NT2/D1 (cell line): ENCODE measurements at regions not wholly inside any gene's neighbourhood (a gene's known extent, or its start where the extent isn't known, plus 50 kb on each side); places are given as distances from the start of the nearest gene placed in this dataset.

Experiments
- DNase-seq: peaks from one replicate; pipeline ENCODE4 v3.0.0-alpha.2; 2011; ENCODE audit warnings: low read depth, low spot score
- H3K27me3 ChIP-seq: 2 replicates; pipeline ENCODE4 v1.6.0; 2011; ENCODE audit warnings: mild to moderate bottlenecking; ENCODE audit not compliant: insufficient read length, insufficient read depth
- H3K36me3 ChIP-seq: 2 replicates; pipeline ENCODE4 v1.6.1; 2011; ENCODE audit warnings: mild to moderate bottlenecking, low read length, mixed read lengths; ENCODE audit not compliant: insufficient read depth, insufficient read length
- H3K4me1 ChIP-seq: 2 replicates; pipeline ENCODE4 v1.5.1; 2011; ENCODE audit not compliant: insufficient read depth, insufficient read length
- H3K4me3 ChIP-seq: 2 replicates; pipeline ENCODE4 v1.5.1; 2011; ENCODE audit warnings: low read depth; ENCODE audit not compliant: insufficient read length
- H3K9ac ChIP-seq: 2 replicates; pipeline ENCODE4 v1.6.0; 2011; ENCODE audit warnings: low read depth; ENCODE audit not compliant: insufficient read length
- H3K9me3 ChIP-seq: 2 replicates; pipeline ENCODE4 v1.5.1; 2011; ENCODE audit warnings: mild to moderate bottlenecking, low read length; ENCODE audit not compliant: insufficient read depth
- SUZ12 ChIP-seq: IDR thresholded peaks from 2 replicates; pipeline ENCODE4 v1.6.1; 2011; ENCODE audit not compliant: insufficient read length, insufficient read depth; ENCODE audit errors: extremely low read depth
- YY1 ChIP-seq: IDR thresholded peaks from 2 replicates; pipeline ENCODE4 v1.6.1; 2011; ENCODE audit not compliant: insufficient read length, insufficient read depth
- ZNF274 ChIP-seq: IDR thresholded peaks from 2 replicates; pipeline ENCODE4 v1.6.1; 2011; ENCODE audit warnings: mild to moderate bottlenecking, low read depth, low read length

DNA sequence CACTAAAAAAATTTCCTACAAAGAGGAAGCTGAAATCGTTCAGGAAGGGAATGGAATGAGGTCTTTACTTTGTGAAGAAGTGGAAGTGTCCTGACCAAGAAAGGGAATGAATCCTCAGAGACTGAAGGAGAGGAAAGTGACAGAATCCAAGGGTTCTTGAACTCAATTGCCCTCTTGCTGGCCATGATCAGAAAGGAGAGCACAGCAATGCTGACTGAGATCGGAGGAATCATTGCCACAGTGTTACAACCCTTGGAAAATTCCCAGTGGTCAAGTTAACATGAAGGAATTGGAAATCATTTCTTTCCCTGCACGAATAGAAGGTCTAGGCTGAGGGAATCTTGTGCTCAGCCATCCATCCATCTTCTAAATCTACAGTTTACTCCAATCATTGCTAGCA lies 190.0 kb upstream of the NEIL3 start:
- Histone ChIP-seq H3K27me3 (no peaks in the 10 kb centered on the region), H3K9ac (no peak overlapping the region), H3K4me1 (no peaks in the 10 kb centered on the region), H3K9me3 (peaks cover 7% of the 10 kb centered on the region; the same call in 1 of the 2 replicates), H3K4me3 (no peak overlapping the region), H3K36me3 (no peaks in the 10 kb centered on the region)
- TF ChIP-seq ZNF274 (no peak), YY1 (no peak), SUZ12 (no peak)
- no peak for DNase-seq

GRCh38 chr4:177123811-177124210 lies 185.9 kb upstream of the NEIL3 start:
- H3K36me3 ChIP-seq: no peaks in the 10 kb centered on the region
- TF ChIP-seq YY1: no peak
- no peak for TF ChIP-seq ZNF274
- no peak for TF ChIP-seq SUZ12
- no peaks in the 10 kb centered on the region for H3K27me3 ChIP-seq
- no peaks in the 10 kb centered on the region for H3K4me1 ChIP-seq
- peaks cover 7% of the 10 kb centered on the region; the same call in 1 of the 2 replicates for H3K9me3 ChIP-seq
- no peak for DNase-seq
- no peak overlapping the region for H3K4me3 ChIP-seq
- no peak overlapping the region for H3K9ac ChIP-seq

DNA sequence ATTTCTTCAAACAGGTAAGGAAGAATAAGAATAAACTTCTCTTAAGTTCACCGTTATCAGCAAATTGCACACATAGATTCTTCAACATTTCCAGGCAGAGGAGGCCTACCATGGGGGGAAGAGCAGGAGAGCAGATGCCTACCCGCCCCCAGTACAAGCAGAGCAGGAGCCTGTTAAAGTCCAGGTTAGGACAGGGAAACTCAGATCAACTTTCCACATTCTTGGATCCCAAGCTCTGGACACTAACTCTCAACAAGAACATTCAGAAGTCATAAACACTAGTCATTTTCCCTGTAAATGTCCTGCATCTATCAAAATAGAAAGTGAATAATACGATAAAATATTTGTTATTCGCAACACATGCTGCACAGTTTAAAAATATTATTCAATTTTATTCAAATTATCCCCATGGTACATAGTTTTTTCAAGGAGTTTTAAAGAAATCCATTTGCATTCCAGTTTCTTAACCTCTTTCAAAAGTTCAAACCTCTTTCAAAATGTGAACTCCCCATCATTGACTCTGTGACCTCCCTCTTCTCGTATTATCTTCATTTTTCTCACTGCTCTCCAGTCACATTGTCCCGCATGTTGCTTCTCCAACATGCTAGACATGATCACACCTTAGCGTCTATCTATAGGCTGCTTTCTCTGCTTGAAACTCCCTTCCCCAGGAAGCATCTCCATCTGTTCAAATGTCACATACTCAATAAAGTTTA lies 185.2 kb upstream of the NEIL3 start:
- H3K36me3 ChIP-seq: no peaks in the 10 kb centered on the region
- TF ChIP-seq SUZ12 (no peak), ZNF274 (no peak), YY1 (no peak)
- H3K27me3 ChIP-seq: no peaks in the 10 kb centered on the region
- no peaks in the 10 kb centered on the region for H3K4me1 ChIP-seq
- H3K9ac ChIP-seq: no peak overlapping the region
- H3K4me3 ChIP-seq: no peak overlapping the region
- peaks cover 7% of the 10 kb centered on the region for H3K9me3 ChIP-seq
- DNase-seq: no peak

GRCh38 chr4:177125656-177126055 lies 184.0 kb upstream of the NEIL3 start:
- no peaks in the 10 kb centered on the region for H3K4me1 ChIP-seq
- no peak for TF ChIP-seq YY1
- TF ChIP-seq SUZ12: no peak
- TF ChIP-seq ZNF274: no peak
- no peak for DNase-seq
- no peaks in the 10 kb centered on the region for H3K27me3 ChIP-seq
- H3K36me3 ChIP-seq: no peaks in the 10 kb centered on the region
- H3K9me3 ChIP-seq: peaks cover 4% of the 10 kb centered on the region
- H3K9ac ChIP-seq: no peak overlapping the region
- H3K4me3 ChIP-seq: no peak overlapping the region

GRCh38 chr4:177127658-177128057 lies 182.0 kb upstream of the NEIL3 start:
- Histone ChIP-seq H3K9ac (no peak overlapping the region), H3K36me3 (no peaks in the 10 kb centered on the region), H3K4me1 (no peaks in the 10 kb centered on the region), H3K27me3 (no peaks in the 10 kb centered on the region), H3K4me3 (no peak overlapping the region), H3K9me3 (no peaks in the 10 kb centered on the region; the same call in 1 of the 2 replicates)
- no peak for DNase-seq
- TF ChIP-seq YY1: no peak
- no peak for TF ChIP-seq ZNF274
- TF ChIP-seq SUZ12: no peak

DNA sequence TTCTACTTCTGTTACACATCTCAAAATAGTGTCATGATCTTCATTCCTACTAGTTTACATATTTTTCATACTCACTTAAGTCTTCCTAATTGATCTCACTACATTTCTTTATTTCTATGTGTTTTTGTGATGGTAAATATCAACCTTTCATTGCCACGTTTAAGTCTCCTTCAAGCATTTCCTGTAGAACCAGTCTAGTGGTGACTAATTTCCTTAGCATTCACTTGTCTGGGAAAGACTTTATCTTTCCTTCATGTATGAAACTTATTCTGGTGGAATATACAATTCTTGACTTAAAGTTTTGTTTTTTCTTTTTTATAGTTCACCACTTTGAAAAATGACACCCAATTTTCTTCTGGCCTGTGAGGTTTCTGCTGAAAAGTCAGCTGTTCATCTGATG lies 181.4 kb upstream of the NEIL3 start:
- no peak for DNase-seq
- H3K27me3 ChIP-seq: no peaks in the 10 kb centered on the region
- H3K9me3 ChIP-seq: no peaks in the 10 kb centered on the region; the same call in 1 of the 2 replicates
- TF ChIP-seq ZNF274: no peak
- TF ChIP-seq YY1: no peak
- TF ChIP-seq SUZ12: no peak
- no peaks in the 10 kb centered on the region for H3K4me1 ChIP-seq
- no peaks in the 10 kb centered on the region for H3K36me3 ChIP-seq
- no peak overlapping the region for H3K4me3 ChIP-seq
- H3K9ac ChIP-seq: no peak overlapping the region

GRCh38 chr4:177131736-177132135 lies 177.9 kb upstream of the NEIL3 start:
- Histone ChIP-seq H3K9ac (no peak overlapping the region), H3K36me3 (no peaks in the 10 kb centered on the region), H3K27me3 (no peaks in the 10 kb centered on the region), H3K4me1 (no peaks in the 10 kb centered on the region), H3K4me3 (no peak overlapping the region), H3K9me3 (no peaks in the 10 kb centered on the region; the same call in 1 of the 2 replicates)
- no peak for DNase-seq
- no peak for TF ChIP-seq ZNF274

DNA sequence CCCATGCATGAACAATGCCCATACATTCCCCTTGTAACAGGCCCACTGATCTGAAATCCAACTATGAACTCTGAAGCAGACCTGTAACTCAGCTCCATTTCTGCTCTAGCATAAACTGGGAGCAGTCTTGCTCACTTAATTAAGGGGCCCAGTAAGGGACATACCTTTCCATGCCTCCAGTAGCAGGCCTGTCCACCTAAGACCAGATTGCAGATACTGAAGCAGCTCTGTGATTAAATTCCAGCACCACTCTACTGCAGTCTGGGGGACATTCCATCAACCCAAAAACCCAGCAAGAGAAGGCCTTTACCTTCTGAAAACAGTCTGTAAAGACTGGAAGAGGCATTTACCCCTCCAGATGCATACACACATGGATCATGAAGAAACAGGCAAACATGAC lies 162.0 kb upstream of the NEIL3 start:
- Histone ChIP-seq H3K9ac (no peak overlapping the region), H3K27me3 (no peaks in the 10 kb centered on the region), H3K36me3 (no peaks in the 10 kb centered on the region), H3K4me3 (no peak overlapping the region), H3K9me3 (no peaks in the 10 kb centered on the region; the same call in 1 of the 2 replicates), H3K4me1 (no peaks in the 10 kb centered on the region)
- TF ChIP-seq YY1 (no peak), SUZ12 (no peak), ZNF274 (no peak)
- DNase-seq: no peak
